ENCODE measurements at regions not wholly inside any gene's neighbourhood (a gene's known extent, or its start where the extent isn't known, plus 50 kb on each side); places are given as distances from the start of the nearest gene placed in this dataset.
"Not testable (repeated sequence)": the region's sequence is repeated elsewhere in the genome, so short reads cannot be mapped to it uniquely, and the experiment has no call there.

- DNase-seq: no peak
These were observed 898.9 kb upstream of the ADGRB3 start for GRCh38 chr6:67736161-67736560.

- DNase-seq: no peak
These were observed 899.5 kb upstream of the ADGRB3 start for GRCh38 chr6:67735623-67736022.

- DNase-seq: no peak
These were observed 912.2 kb upstream of the ADGRB3 start for GRCh38 chr6:67722861-67723261.

- peak; percentile 1 for DNase-seq
These were observed 917.8 kb upstream of the ADGRB3 start for GRCh38 chr6:67717281-67717680.

- no peak for DNase-seq
These were observed 928.7 kb upstream of the ADGRB3 start for GRCh38 chr6:67706388-67706787.

- no peak for DNase-seq
These were observed 936.5 kb upstream of the ADGRB3 start for GRCh38 chr6:67698534-67698933.

GRCh38 chr6:67694127-67694526 is 941.0 kb upstream of the ADGRB3 start:
- no peak for DNase-seq

GRCh38 chr6:67689329-67689728 is 945.8 kb upstream of the ADGRB3 start:
- no peak for DNase-seq

- DNase-seq: no peak
These were observed 947.7 kb upstream of the ADGRB3 start for GRCh38 chr6:67687396-67687795.

GRCh38 chr6:67686225-67686624 is 948.9 kb upstream of the ADGRB3 start:
- DNase-seq: not testable (repeated sequence)

- no peak for DNase-seq
These were observed 951.1 kb upstream of the ADGRB3 start for GRCh38 chr6:67683960-67684359.

GRCh38 chr6:67680297-67680932 is 954.7 kb upstream of the ADGRB3 start:
- no peak for DNase-seq

- no peak for DNase-seq
These were observed 955.4 kb upstream of the ADGRB3 start for GRCh38 chr6:67679566-67680296.

- no peak for DNase-seq
These were observed 958.2 kb upstream of the ADGRB3 start for GRCh38 chr6:67676892-67677291.

GRCh38 chr6:67667637-67668422 is 967.3 kb upstream of the ADGRB3 start:
- no peak for DNase-seq

- DNase-seq: no peak
These were observed 968.7 kb upstream of the ADGRB3 start for GRCh38 chr6:67666177-67666964.

- DNase-seq: no peak
These were observed 970.1 kb upstream of the ADGRB3 start for GRCh38 chr6:67664942-67665341.

GRCh38 chr6:67663105-67663895 is 971.8 kb upstream of the ADGRB3 start:
- DNase-seq: no peak

GRCh38 chr6:67653561-67653960 is 981.5 kb upstream of the ADGRB3 start:
- DNase-seq: no peak

- DNase-seq: no peak
These were observed 988.5 kb upstream of the ADGRB3 start for GRCh38 chr6:67646550-67646949.

- no peak for DNase-seq
These were observed 991.8 kb upstream of the ADGRB3 start for GRCh38 chr6:67643281-67643680.

GRCh38 chr6:67642582-67642981 is 992.5 kb upstream of the ADGRB3 start:
- DNase-seq: no peak

Data from retina (tissue), 1 donor.